Astrocyte (in vitro differentiated cells and primary cell): ENCODE measurements at regions not wholly inside any gene's neighbourhood (a gene's known extent, or its start where the extent isn't known, plus 50 kb on each side); places are given as distances from the start of the nearest gene placed in this dataset.

ENCODE experiments used
- DNase-seq: peaks from one replicate; pipeline ENCODE4 v3.0.0-alpha.2; 2010; ENCODE audit warnings: low read depth
- FAIRE-seq: peaks from 2 replicates; lab custom pipeline; 2011; peaks lifted over from hg19 to GRCh38; lab: Jason Lieb, UNC
- H2AFZ ChIP-seq: 2 replicates; pipeline ENCODE4 v1.6.0; 2012; ENCODE audit warnings: low read depth, low read length, inconsistent platforms
- H3K27ac ChIP-seq: 2 replicates; pipeline ENCODE4 v1.5.1; 2011; ENCODE audit warnings: low read depth, low read length, inconsistent platforms
- H3K27me3 ChIP-seq: 2 replicates; pipeline ENCODE4 v1.6.0; 2011; ENCODE audit warnings: low read length, inconsistent platforms; ENCODE audit not compliant: insufficient read depth
- H3K36me3 ChIP-seq: 2 replicates; pipeline ENCODE4 v1.5.1; 2011; ENCODE audit warnings: low read length, inconsistent platforms; ENCODE audit not compliant: insufficient read depth
- H3K4me1 ChIP-seq: 2 replicates; pipeline ENCODE4 v1.5.1; 2011; ENCODE audit warnings: low read length, inconsistent platforms; ENCODE audit not compliant: insufficient read depth
- H3K4me2 ChIP-seq: 2 replicates; pipeline ENCODE4 v1.6.0; 2012; ENCODE audit warnings: low read length, inconsistent platforms
- H3K4me3 ChIP-seq: 2 replicates; pipeline ENCODE4 v1.5.1; 2011; ENCODE audit warnings: low read depth, mild to moderate bottlenecking, low read length, inconsistent platforms; ENCODE audit not compliant: insufficient read depth
- H3K79me2 ChIP-seq: 2 replicates; pipeline ENCODE4 v1.6.0; 2012; ENCODE audit warnings: mild to moderate bottlenecking, low read length, inconsistent platforms; ENCODE audit not compliant: insufficient read depth
- H3K9ac ChIP-seq: 2 replicates; pipeline ENCODE4 v1.6.0; 2012; ENCODE audit warnings: mild to moderate bottlenecking, low read length, inconsistent platforms
- H3K9me3 ChIP-seq: 2 replicates; pipeline ENCODE4 v1.5.1; 2012; ENCODE audit warnings: low read depth, mild to moderate bottlenecking, low read length, inconsistent platforms; ENCODE audit not compliant: insufficient read depth
- H4K20me1 ChIP-seq: 2 replicates; pipeline ENCODE4 v1.6.0; 2012; ENCODE audit warnings: low read length, inconsistent platforms; ENCODE audit not compliant: insufficient read depth
- H3K27ac Mint-ChIP-seq: one replicate; pipeline ENCODE4 v1.8.0; 2021; ENCODE audit warnings: mild to moderate bottlenecking, mixed read lengths; ENCODE audit not compliant: unreplicated experiment
- H3K27me3 Mint-ChIP-seq: one replicate; pipeline ENCODE4 v1.8.0; 2021; ENCODE audit warnings: low read depth, mixed read lengths; ENCODE audit not compliant: unreplicated experiment
- H3K36me3 Mint-ChIP-seq: one replicate; pipeline ENCODE4 v1.8.0; 2021; ENCODE audit warnings: low read depth, mixed read lengths; ENCODE audit not compliant: unreplicated experiment
- H3K4me1 Mint-ChIP-seq: one replicate; pipeline ENCODE4 v1.8.0; 2021; ENCODE audit warnings: low read depth, mixed read lengths; ENCODE audit not compliant: unreplicated experiment
- H3K4me3 Mint-ChIP-seq: one replicate; pipeline ENCODE4 v1.8.0; 2021; ENCODE audit warnings: mild to moderate bottlenecking, moderate library complexity, mixed read lengths; ENCODE audit not compliant: unreplicated experiment
- H3K9me3 Mint-ChIP-seq: one replicate; pipeline ENCODE4 v1.8.0; 2021; ENCODE audit warnings: mild to moderate bottlenecking, mixed read lengths; ENCODE audit not compliant: unreplicated experiment
- CTCF ChIP-seq: IDR thresholded peaks from 2 replicates; pipeline ENCODE4 v1.5.1; 2011; ENCODE audit warnings: low read depth, mild to moderate bottlenecking, inconsistent platforms, low read length, moderate library complexity; ENCODE audit not compliant: insufficient read depth
- EZH2 ChIP-seq: IDR thresholded peaks from 2 replicates; pipeline ENCODE4 v1.6.1; 2012; ENCODE audit warnings: mild to moderate bottlenecking, low read length, inconsistent platforms; ENCODE audit not compliant: insufficient read depth

GRCh38 chr14:83847102-83847501 lies 1682.8 kb upstream of the FLRT2 start:
- Histone ChIP-seq H3K4me2 (no peak overlapping the region), H3K36me3 (no peaks in the 10 kb centered on the region), H4K20me1 (no peaks in the 10 kb centered on the region), H3K4me1 (no peaks in the 10 kb centered on the region), H3K79me2 (no peaks in the 10 kb centered on the region), H2AFZ (no peak overlapping the region), H3K4me3 (no peak overlapping the region), H3K9me3 (no peaks in the 10 kb centered on the region), H3K27ac (no peak overlapping the region), H3K9ac (no peak overlapping the region), H3K27me3 (no peaks in the 10 kb centered on the region)
- Mint-ChIP-seq H3K4me1 (peaks cover 5% of the 10 kb centered on the region), H3K4me3 (no peak overlapping the region), H3K27ac (no peak overlapping the region), H3K9me3 (no peaks in the 10 kb centered on the region), H3K36me3 (no peaks in the 10 kb centered on the region), H3K27me3 (no peaks in the 10 kb centered on the region)
- no peak for TF ChIP-seq EZH2
- no peak for TF ChIP-seq CTCF
- DNase-seq (no peak), FAIRE-seq (no peak)

- peaks cover 5% of the 10 kb centered on the region for H3K4me1 Mint-ChIP-seq
- no peaks in the 10 kb centered on the region for H3K27me3 Mint-ChIP-seq
- Histone ChIP-seq H3K27me3 (no peaks in the 10 kb centered on the region), H3K79me2 (no peaks in the 10 kb centered on the region), H3K4me2 (no peak overlapping the region), H3K9me3 (no peaks in the 10 kb centered on the region), H3K4me1 (no peaks in the 10 kb centered on the region), H3K9ac (no peak overlapping the region), H3K4me3 (no peak overlapping the region), H3K27ac (no peak overlapping the region), H4K20me1 (no peaks in the 10 kb centered on the region), H3K36me3 (no peaks in the 10 kb centered on the region), H2AFZ (no peak overlapping the region)
- no peak for FAIRE-seq
- H3K27ac Mint-ChIP-seq = no peak overlapping the region
- no peak overlapping the region for H3K4me3 Mint-ChIP-seq
- H3K36me3 Mint-ChIP-seq = no peaks in the 10 kb centered on the region
- no peaks in the 10 kb centered on the region for H3K9me3 Mint-ChIP-seq
- TF ChIP-seq CTCF = no peak
- TF ChIP-seq EZH2 = no peak
- no peak for DNase-seq
Measured at GRCh38 chr14:83850092-83850491, 1679.9 kb upstream of the FLRT2 start.

- no peaks in the 10 kb centered on the region for H4K20me1 ChIP-seq
- H3K4me3 ChIP-seq = no peak overlapping the region
- no peak for FAIRE-seq
- Mint-ChIP-seq H3K27me3 (no peaks in the 10 kb centered on the region), H3K9me3 (peaks cover 2% of the 10 kb centered on the region), H3K36me3 (no peaks in the 10 kb centered on the region), H3K4me1 (no peaks in the 10 kb centered on the region), H3K4me3 (no peak overlapping the region), H3K27ac (no peak overlapping the region)
- H3K4me1 ChIP-seq = no peaks in the 10 kb centered on the region
- no peak overlapping the region for H3K9ac ChIP-seq
- no peaks in the 10 kb centered on the region for H3K27me3 ChIP-seq
- H3K27ac ChIP-seq = no peak overlapping the region
- no peaks in the 10 kb centered on the region for H3K36me3 ChIP-seq
- H3K79me2 ChIP-seq = no peaks in the 10 kb centered on the region
- no peaks in the 10 kb centered on the region for H3K9me3 ChIP-seq
- no peak overlapping the region for H3K4me2 ChIP-seq
- TF ChIP-seq CTCF (no peak), EZH2 (no peak)
- no peak overlapping the region for H2AFZ ChIP-seq
- no peak for DNase-seq
Measured at GRCh38 chr14:83856334-83856733, 1673.6 kb upstream of the FLRT2 start.
